Activated naive CD4-positive, alpha-beta T cell treated with anti-CD3 and anti-CD28 coated beads, Interleukin-2, amount 50 U/mL, for 72 hours (primary cell): ENCODE measurements at regions not wholly inside any gene's neighbourhood (a gene's known extent, or its start where the extent isn't known, plus 50 kb on each side); places are given as distances from the start of the nearest gene placed in this dataset.
A peak's percentile ranks its signal among the peaks of the same experiment; 100 is the strongest.
"Not testable (repeated sequence)": the region's sequence is repeated elsewhere in the genome, so short reads cannot be mapped to it uniquely, and the experiment has no call there.

Experiments used
- ATAC-seq, 2 donors: fragments of 150-1000 bp; cut with Tn5 transposase; 2 replicates each; pipeline ENCODE4 v1.10.0; 2021; ENCODE audit warnings: mild to moderate bottlenecking in 2 of 2, moderate library complexity in 2 of 2
- DNase-seq, 2 donors: peaks; one replicate each; pipeline ENCODE4 v3.0.0; 2021 to 2022; ENCODE audit warnings: low spot score in 2 of 2
- H3K27ac Mint-ChIP-seq, 2 donors: one replicate each; pipeline ENCODE4 v1.8.0; 2022; ENCODE audit warnings: mild to moderate bottlenecking in 2 of 2, mixed read lengths in 2 of 2
- H3K36me3 Mint-ChIP-seq, 2 donors: one replicate each; pipeline ENCODE4 v1.8.0; 2022; ENCODE audit warnings: mixed read lengths in 2 of 2
- H3K9me3 Mint-ChIP-seq, 2 donors: one replicate each; pipeline ENCODE4 v1.8.0; 2022; ENCODE audit warnings: mixed read lengths in 2 of 2

DNA sequence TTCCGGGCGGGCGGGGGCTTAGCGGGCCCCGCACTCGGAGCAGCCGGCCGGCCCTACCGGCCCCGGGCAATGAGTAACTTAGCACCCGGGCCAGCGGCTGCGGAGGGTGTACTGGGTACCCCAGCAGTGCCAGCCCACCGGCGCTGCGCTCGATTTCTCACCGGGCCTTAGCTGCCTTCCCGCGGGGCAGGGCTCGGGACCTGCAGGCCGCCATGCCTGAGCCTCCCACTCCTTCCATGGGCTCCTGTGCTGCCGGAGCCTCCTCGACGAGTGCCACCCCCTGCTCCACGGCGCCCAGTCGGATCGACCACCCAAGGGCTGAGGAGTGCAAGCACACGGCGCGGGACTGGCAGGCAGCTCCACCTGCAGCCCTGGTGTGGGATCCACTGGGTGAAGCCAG is 427.1 kb downstream of the NAF1 start:
- not testable (repeated sequence) for H3K9me3 Mint-ChIP-seq, DNase-seq, ATAC-seq, H3K27ac Mint-ChIP-seq, H3K36me3 Mint-ChIP-seq

- no peak for DNase-seq
- Mint-ChIP-seq H3K27ac (no peak overlapping the region), H3K36me3 (no peaks in the 10 kb centered on the region), H3K9me3 (no peaks in the 10 kb centered on the region)
- no peak for ATAC-seq
These were observed 433.8 kb downstream of the NAF1 start for GRCh38 chr4:162732876-162733275.

DNA sequence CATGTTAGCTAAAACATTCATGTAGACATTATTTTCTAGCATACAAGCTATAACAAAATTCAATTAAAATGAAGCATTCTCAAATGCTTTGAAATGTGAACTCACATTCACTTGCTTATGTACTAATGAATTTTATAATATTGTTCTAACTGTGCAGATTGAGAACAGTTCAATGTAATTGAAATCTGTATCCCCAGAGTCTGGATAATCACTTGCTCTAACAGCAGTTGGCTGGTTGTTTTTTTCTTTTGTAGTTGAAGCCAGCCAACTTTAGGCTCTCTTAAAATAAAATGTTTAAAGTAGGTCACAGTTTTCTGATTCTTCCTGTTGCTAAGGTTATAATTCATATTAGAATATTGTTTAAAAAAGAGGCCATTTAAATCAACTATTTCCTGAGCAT is 438.9 kb downstream of the NAF1 start:
- DNase-seq (no peak), ATAC-seq (no peak)
- no peaks in the 10 kb centered on the region for H3K36me3 Mint-ChIP-seq
- H3K27ac Mint-ChIP-seq, result no peak overlapping the region
- peaks cover 4 to 5% of the 10 kb centered on the region in 2 donors for H3K9me3 Mint-ChIP-seq

DNA sequence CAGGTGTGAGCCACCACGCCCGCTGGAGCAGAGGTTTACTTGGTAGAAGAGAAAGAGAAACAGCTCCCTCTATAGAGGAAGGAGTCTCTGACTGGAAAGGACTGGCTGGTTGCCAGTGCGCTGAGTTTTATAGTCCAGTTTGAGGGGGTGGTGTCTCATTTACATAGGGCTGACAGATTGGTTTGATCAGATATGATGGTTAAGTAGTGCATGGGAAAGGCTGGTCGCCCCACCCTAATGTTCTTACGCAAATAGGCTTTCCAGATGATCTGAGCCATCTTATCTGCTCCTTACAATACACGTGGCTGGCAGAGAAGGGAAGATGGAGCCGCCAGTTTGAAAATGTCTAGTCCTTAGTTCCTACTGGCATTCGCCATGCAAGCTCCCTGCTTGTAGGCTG is 439.5 kb downstream of the NAF1 start:
- peaks cover 4 to 5% of the 10 kb centered on the region in 2 donors for H3K9me3 Mint-ChIP-seq
- no peak for ATAC-seq

GRCh38 chr4:162715401-162715800 is 451.3 kb downstream of the NAF1 start:
- H3K36me3 Mint-ChIP-seq, result no peaks in the 10 kb centered on the region
- H3K9me3 Mint-ChIP-seq, result peaks cover 17 to 18% of the 10 kb centered on the region in 2 donors
- no peak for ATAC-seq
- H3K27ac Mint-ChIP-seq, result no peak overlapping the region
- no peak for DNase-seq

More for the DNA sequence above, 439.5 kb downstream of the NAF1 start:
- Mint-ChIP-seq H3K27ac (no peak overlapping the region), H3K36me3 (no peaks in the 10 kb centered on the region)
- no peak for DNase-seq

GRCh38 chr4:162707962-162708361 is 458.7 kb downstream of the NAF1 start:
- Mint-ChIP-seq H3K27ac (no peak overlapping the region), H3K9me3 (peaks cover 10 to 30% of the 10 kb centered on the region in 2 donors), H3K36me3 (no peaks in the 10 kb centered on the region)
- ATAC-seq, result no peak
- no peak for DNase-seq

- H3K9me3 Mint-ChIP-seq, result peaks cover 1 to 18% of the 10 kb centered on the region in 2 donors
- DNase-seq (no peak), ATAC-seq (no peak)
- H3K36me3 Mint-ChIP-seq, result no peaks in the 10 kb centered on the region
- H3K27ac Mint-ChIP-seq, result no peak overlapping the region
These were observed 460.1 kb downstream of the NAF1 start for GRCh38 chr4:162706632-162707031.

DNA sequence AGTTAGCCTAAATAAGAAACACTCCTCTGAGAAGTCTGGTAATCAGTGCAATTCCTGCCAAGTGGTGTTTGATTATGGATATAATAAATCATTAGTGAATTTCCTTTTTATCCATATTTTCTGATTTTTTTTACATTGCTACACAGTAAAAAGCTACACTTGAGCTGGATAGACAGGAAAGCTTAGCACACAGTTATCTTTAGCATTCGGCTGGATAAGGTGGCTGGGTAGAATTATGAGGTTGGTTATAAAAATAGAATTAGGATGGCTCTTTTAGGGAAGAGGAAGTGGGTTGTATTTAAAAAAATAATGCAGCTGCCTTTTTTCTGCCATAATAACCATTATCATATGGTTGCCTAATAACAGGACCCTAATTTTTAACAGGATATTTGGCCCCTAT is 460.6 kb downstream of the NAF1 start:
- Mint-ChIP-seq H3K9me3 (peaks cover under 1 to 17% of the 10 kb centered on the region in 2 donors), H3K36me3 (no peaks in the 10 kb centered on the region), H3K27ac (no peak overlapping the region)
- ATAC-seq (no peak), DNase-seq (no peak)

DNA sequence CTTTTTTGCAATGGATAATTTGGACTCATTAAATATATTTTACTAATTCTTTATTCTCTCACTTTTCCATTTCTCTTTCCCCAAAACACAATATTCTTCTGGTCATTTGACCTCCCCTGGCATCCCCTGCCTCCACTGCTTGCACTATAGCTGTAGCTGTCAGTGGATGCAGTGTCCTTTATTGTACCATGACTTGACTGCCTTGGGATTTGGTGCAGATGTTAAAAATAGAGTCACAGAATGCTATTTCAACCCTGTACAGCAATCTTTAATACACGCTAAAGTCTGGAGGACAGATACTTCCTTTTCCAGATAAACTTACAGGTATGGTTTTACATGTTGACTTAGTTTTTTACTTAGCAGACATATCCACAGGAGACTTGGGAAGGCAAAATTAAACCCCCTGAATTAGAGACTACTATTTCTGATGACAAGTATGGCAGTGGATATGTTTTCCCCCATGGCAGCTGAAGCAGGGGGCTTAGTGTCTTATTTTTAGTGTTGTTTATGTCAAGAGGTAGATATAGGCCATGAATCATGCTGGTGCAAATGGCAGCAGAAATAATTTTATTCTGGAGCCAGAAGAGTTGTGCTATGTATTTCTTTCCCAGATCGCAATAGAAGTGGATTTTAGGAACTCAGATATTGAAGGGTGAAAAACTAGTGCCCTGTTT is 461.4 kb downstream of the NAF1 start:
- H3K36me3 Mint-ChIP-seq, result no peaks in the 10 kb centered on the region
- H3K27ac Mint-ChIP-seq, result no peak overlapping the region
- H3K9me3 Mint-ChIP-seq, result peaks cover 4 to 10% of the 10 kb centered on the region in 2 donors

GRCh38 chr4:162700815-162701361 is 465.8 kb downstream of the NAF1 start:
- ATAC-seq, result no peak
- H3K9me3 Mint-ChIP-seq, result peaks cover 4 to 18% of the 10 kb centered on the region in 2 donors
- DNase-seq, result no peak
- peaks cover 0 to 8% of the 10 kb centered on the region in 2 donors for H3K36me3 Mint-ChIP-seq
- H3K27ac Mint-ChIP-seq, result no peak overlapping the region

More for the DNA sequence above, 461.4 kb downstream of the NAF1 start:
- DNase-seq, result no peak
- ATAC-seq, result no peak

- Mint-ChIP-seq H3K27ac (no peak overlapping the region), H3K36me3 (peaks cover 0 to 8% of the 10 kb centered on the region in 2 donors), H3K9me3 (peaks cover 4 to 18% of the 10 kb centered on the region in 2 donors)
- no peak for DNase-seq
- ATAC-seq, result no peak
These were observed 466.3 kb downstream of the NAF1 start for GRCh38 chr4:162700358-162700757.

- no peak overlapping the region for H3K27ac Mint-ChIP-seq
These were observed 467.1 kb downstream of the NAF1 start for GRCh38 chr4:162699629-162700028.

GRCh38 chr4:162685410-162685809 is 481.3 kb downstream of the NAF1 start:
- peaks cover 4% of the 10 kb centered on the region in 2 donors for H3K9me3 Mint-ChIP-seq
- DNase-seq, result no peak

More at GRCh38 chr4:162699629-162700028, 467.1 kb downstream of the NAF1 start:
- Mint-ChIP-seq H3K36me3 (peaks cover 0 to 8% of the 10 kb centered on the region in 2 donors), H3K9me3 (peaks cover 4 to 18% of the 10 kb centered on the region in 2 donors)
- no peak for ATAC-seq
- no peak for DNase-seq

GRCh38 chr4:162684998-162685397 is 481.7 kb downstream of the NAF1 start:
- Mint-ChIP-seq H3K36me3 (no peaks in the 10 kb centered on the region), H3K9me3 (peaks cover 4% of the 10 kb centered on the region in 2 donors), H3K27ac (no peak overlapping the region)
- ATAC-seq (no peak), DNase-seq (no peak)

More at GRCh38 chr4:162685410-162685809, 481.3 kb downstream of the NAF1 start:
- no peaks in the 10 kb centered on the region for H3K36me3 Mint-ChIP-seq
- H3K27ac Mint-ChIP-seq, result no peak overlapping the region
- no peak for ATAC-seq

DNA sequence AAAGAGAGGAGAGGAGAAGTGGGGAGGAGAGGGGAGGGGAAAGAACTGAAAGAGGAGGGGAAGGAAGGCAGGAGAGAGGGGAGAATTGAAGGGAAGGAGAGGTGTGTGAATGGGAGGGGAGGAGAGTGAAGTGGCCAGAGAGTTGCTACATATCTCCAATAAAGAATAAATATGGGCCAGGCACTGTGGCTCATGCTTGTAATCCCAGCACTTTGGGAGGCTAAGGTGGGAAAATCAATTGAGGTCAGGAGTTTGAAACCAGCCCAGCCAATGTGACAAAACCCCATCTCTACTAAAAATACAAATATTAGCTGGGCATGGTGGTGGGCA is 482.4 kb downstream of the NAF1 start:
- Mint-ChIP-seq H3K9me3 (peaks cover 4 to 5% of the 10 kb centered on the region in 2 donors), H3K36me3 (no peaks in the 10 kb centered on the region), H3K27ac (no peak overlapping the region)
- no peak for DNase-seq
- no peak for ATAC-seq

- H3K9me3 Mint-ChIP-seq, result peaks cover 4 to 8% of the 10 kb centered on the region in 2 donors
- no peaks in the 10 kb centered on the region for H3K36me3 Mint-ChIP-seq
- ATAC-seq, result no peak
- DNase-seq, result no peak
- peak overlapping the region in 1 of 2 donors; percentile 55 for H3K27ac Mint-ChIP-seq
These were observed 482.9 kb downstream of the NAF1 start for GRCh38 chr4:162683659-162684370.

DNA sequence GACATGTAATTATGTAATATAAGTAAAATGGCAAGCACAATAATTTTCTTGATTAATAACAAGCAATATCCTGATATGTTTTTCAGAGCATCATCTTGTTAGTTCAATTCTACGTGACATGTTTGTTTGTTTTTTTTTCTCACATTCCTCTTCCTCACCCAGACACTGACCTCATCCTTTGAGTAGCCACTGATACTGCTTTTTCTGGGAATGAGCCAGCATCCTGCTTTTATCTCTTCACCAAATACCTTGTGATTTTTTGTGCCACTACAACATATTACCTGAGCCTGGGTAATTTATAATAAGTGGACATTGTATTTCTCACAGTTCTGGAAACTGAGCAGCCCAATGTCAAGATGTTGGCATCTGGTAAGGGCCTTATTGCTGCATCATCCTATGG is 484.0 kb downstream of the NAF1 start:
- DNase-seq (no peak), ATAC-seq (no peak)
- peaks cover 12 to 18% of the 10 kb centered on the region in 2 donors for H3K9me3 Mint-ChIP-seq

More for the DNA sequence above, 484.0 kb downstream of the NAF1 start:
- Mint-ChIP-seq H3K36me3 (no peaks in the 10 kb centered on the region), H3K27ac (no peak overlapping the region)
